NCI-H510A treated with DMSO at 0.1 percent for 48 hours (cell line): ENCODE measurements at regions not wholly inside any gene's neighbourhood (a gene's known extent, or its start where the extent isn't known, plus 50 kb on each side); places are given as distances from the start of the nearest gene placed in this dataset.
A peak's percentile ranks its signal among the peaks of the same experiment; 100 is the strongest.

Experiments
- DNase-seq: peaks from one replicate; lab custom pipeline; 2025; lab: John Stamatoyannopoulos, UW

DNA sequence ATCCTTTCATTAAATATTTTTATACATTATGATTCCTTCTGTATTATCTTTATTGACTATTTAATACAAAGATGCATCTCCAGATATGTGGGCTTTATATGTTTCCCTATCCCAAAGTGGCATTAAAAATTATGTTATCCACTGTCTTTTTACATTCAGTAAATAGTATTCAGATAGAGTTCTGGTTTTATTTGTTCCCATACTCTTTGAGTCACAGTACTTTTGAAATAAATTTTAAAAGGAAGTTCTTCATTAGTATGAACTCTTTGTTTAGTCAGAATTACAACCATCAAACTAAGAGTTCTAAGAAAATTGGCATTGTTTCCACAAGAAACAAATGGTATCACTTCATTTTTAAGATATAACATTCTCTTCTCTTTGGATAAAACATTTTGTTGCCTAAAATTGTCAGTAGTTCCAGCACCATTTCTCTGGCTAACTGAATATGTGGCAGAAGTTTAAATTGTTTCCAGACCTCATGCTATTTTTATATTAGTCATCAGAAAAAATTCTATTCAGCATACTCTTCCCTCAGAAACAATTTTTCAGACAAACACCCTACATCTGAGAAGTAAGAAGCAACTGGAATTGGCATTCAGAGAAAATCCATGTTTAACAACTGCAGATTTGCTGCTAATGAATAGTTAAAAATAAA is 88.5 kb upstream of the COL5A2 start:
- no peak for DNase-seq

DNA sequence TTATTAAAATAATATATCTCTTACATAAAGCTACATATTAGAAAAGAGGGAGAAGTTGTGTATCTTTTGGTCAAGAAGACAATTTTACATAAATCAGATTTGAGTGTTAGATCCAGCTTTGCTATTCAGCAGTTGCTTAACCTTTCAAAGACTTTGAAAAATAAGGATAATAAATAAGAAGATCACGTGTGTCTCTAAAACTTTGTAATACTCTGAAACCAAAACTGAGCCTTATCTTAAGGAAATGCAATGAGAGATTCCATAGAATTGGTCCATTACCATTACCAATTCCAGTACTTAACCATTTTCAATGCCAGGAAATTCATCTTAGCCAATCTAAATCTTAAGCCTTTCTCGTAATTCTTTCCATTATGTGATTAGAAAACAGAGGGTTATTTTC is 89.2 kb upstream of the COL5A2 start:
- DNase-seq = no peak

DNA sequence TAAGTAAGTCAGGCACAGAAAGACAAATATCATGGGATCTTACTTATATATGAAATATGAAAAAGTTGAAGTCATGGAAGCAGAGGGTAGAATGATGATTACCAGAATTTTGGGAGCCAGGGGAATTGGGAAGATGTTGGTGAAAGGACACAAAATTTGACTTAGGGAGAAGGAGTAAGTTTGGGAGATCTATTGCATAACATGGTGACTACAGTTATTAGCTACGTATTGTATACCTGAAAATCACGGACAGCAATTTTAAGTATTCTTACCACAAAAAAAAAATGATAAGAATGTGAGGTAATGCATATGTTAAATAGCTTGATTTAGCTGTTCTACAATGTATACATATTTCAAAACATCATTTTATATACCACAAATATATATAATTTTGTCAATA is 94.2 kb upstream of the COL5A2 start:
- no peak for DNase-seq

DNA sequence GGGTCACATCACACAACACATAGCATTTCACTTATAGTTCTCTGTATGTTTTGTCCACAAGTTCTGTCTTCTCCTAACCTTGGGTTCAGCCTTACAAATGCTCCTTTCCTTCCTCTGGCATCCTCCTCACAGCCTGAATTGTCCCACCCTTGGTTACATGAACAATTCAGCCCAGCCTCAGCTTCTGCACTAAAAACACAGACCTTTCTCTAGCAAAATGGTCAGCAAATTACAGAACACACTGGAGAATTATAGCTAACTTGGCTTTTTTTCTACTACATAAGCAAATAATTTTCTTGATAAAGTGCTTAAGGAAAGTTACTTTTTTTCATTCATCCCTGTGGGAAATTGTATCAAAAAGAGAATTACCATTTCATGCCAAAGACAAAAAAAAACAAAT is 94.8 kb upstream of the COL5A2 start:
- no peak for DNase-seq

DNA sequence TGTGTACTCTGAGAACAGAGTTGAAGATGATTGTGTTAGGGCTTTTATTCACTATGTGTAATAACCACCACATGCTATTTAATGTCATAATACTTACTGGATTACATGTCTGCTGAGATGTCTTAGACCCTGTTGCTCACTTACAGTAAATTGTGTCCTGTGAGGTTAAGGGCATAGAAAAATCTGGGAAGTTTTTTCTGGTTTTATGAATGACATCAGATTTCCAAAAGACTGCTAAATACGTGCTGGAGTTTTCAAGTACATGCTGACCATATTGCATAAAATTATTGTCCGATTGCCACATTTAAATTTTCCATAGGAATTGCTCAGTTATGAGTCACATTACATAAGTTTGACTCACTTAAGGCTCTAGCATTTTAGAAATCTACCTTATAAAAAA is 96.7 kb upstream of the COL5A2 start:
- no peak for DNase-seq

DNA sequence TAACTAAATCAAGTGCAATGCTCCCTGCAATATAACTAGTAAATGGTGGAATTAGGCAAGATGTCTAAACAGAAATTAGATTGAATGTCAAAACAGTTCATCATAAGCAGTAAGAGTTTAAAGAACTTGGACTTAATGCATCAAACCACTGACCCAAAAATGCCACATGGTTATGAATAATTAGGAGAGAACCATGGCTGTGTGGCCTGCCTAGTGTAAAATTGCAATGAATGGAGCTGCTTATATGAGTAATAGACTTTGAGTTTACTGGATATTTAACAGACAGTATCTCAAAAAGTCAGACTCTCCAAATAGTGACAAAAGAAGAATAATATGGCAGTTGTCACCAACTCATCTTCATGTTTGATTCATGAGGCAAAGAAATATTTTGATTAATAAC is 101.6 kb upstream of the COL5A2 start:
- no peak for DNase-seq

- no peak for DNase-seq
Observed at GRCh38 chr2:189285349-189285748, 105.8 kb upstream of the COL5A2 start.

DNA sequence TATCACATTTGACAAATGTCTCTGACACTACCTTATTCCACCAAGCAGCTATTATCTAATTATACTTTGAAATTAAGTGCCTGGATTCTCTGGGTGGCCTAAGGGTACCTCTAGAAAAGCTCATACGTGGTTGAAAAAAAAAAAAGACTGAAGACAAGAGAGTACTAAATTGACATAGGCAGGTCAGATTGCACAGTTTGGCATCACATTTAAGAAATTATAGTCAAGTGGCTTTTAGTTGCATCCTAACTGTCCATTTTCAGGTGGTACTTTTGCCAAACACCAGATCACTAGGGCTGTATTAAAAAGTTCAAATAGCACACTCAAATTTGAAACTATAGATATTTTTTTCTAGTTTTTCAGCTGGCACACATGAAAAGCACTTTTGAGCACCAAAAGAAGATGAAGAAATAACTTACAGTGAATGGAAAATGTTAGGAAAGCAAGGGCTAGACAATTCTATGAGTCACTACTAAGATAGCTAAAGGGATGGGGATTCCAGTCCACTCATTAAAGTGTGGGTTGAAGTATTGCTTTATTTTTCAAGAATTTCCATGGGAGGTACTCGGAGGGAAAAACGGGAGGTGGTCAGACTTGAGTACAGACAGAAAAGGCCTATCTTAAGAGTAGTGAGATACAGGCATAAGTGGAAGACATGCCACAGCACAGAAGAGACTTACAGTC is 106.5 kb upstream of the COL5A2 start:
- no peak for DNase-seq

DNA sequence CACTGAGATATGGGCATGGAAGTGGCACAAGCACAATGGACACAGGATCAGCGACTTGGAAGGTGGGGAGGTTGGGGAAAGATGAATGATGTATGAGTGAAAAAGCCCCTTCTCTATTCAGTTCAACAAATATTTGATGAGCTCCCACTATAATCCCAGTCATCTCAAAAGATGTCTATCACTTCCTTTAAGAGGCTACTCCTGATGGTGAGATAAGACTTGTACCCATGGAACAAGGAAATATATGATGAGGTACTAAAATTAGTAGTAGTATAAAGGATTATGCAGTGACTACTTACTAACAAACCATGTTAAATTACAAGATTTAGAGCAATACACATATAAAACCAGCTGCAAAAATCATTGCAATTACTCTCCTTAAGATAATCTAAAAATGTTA is 107.8 kb upstream of the COL5A2 start:
- no peak for DNase-seq

DNA sequence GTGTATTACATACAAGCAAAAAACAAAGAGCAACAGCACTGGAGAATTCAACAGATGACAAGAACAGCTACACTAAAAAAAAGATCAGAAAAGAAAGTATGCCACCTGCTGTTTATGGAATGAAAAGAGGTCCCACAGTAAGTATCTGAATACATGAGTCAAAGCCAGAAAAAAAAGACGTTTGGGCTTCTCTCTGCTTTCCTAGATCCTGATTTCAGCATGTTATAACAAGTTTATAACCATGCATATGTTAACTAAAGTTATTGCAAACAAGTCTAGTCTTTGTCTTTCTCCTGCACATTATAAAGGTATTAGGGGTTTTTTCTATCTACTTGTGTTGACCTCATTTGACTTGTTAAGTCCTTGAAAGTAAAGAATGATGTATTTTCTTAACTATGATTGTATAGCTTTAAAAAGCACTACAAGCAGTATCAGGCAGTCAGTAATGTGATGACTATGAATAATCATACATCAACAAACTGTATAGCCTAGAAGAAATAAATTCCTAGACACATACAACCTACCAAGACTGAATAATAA is 108.5 kb upstream of the COL5A2 start:
- peak; percentile 28 for DNase-seq

DNA sequence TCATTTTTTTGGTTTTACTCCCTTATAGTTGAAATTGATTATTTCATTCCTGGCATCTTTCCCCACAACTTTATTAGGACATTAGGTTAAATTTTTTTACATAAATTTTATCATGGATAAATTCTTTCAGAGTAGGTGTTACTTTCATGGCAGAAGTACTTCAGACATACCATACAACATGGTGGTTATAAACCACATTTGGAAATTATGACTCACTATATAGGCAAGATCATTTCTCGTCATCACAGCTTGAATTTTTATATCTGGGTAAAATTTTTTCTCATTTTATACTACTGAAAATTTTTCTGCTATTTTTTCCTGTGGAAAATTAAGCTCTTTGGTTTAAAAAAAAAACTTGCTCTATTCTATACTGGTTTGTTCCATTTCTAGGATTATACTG is 111.9 kb upstream of the COL5A2 start:
- no peak for DNase-seq

GRCh38 chr2:189293164-189293563 is 113.6 kb upstream of the COL5A2 start:
- no peak for DNase-seq

DNA sequence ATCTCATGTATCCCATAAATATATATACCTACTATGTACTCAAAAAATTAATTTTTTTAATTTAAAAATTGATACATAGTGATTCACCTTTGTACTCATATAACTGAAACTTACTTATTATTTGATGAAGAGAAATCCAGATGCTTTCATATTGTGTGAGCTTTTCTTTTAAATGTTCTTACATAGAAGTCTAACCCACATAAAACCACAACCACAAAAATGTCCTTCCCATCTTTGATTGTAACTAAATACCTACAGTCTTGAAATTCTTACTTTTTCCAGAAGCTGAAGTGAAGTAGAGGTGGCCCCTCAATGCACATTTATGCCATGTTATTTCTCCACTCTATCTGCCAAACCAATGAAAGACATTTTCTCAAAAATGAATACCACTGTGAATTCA is 117.9 kb upstream of the COL5A2 start:
- DNase-seq = no peak

DNA sequence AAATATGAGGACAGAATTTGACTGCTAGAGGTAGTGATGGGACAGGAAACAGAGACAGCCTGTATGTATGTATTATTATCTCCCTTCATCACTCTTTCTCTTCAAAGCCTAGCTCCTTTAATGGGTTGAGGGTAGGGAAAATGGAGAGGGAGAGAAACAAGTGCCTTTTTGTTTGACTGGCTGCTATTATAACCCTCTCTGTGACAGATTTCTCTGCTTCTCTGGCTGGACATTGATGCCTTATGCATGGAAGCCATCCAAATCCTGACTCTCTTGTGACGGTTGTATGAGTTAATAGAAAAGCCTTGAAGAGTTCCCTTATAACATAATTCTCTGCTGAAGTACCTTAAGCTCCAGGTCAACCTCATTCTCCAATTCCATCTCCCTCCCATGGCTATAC is 118.5 kb upstream of the COL5A2 start:
- no peak for DNase-seq

DNA sequence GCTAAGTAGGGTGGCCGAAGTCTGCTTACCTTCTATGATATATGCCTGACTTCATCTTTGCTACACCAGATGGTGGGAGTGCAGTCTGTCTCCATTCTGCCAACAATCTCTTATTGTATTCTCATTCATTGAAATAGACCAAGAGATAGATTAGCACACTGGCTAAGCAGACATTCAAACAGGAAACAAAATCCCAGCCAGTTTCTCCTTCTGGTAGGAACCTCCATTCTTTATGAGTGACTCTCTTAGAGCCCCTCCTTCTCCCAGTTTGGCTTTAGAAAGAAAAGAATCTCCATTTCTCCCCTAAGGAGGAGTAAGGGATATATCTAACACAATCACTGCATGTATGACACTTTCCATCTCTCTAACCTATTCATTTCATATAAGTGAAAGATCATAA is 118.9 kb upstream of the COL5A2 start:
- DNase-seq = no peak

GRCh38 chr2:189299974-189300373 is 120.4 kb upstream of the COL5A2 start:
- no peak for DNase-seq

GRCh38 chr2:189300916-189301315 is 121.4 kb upstream of the COL5A2 start:
- DNase-seq = no peak

DNA sequence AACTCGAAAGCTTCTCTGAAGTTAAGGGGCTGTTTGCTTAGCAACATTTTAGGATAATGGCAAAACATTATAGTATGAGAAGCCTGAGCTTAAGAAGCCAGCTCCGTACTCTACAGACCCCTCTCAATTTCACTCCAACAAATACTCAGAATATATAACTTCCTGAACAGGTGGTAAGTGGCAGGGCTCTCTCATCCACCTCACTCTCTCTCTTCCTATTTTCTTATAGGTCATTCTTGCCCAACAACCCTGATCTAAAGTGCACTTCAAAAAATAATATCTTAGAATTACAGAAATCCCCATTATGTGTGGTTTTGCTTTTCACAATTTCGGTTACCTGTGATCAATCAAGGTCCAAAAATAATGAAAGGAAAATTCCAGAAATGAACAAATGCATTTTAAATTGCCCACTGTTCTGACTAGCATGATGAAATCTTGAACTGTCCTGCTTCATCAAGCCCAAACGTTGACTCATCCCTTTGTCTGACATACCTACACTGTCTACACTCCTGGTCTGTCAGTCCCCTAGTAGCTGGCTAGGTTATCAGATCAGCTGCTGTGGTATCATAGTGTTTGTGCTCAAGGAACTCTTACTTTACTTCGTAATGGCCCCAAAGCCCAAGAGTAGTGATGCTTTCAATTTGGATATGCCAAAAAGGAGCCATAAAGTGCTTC is 122.8 kb upstream of the COL5A2 start:
- no peak for DNase-seq

- no peak for DNase-seq
Observed at GRCh38 chr2:189304360-189304759, 124.8 kb upstream of the COL5A2 start.

DNA sequence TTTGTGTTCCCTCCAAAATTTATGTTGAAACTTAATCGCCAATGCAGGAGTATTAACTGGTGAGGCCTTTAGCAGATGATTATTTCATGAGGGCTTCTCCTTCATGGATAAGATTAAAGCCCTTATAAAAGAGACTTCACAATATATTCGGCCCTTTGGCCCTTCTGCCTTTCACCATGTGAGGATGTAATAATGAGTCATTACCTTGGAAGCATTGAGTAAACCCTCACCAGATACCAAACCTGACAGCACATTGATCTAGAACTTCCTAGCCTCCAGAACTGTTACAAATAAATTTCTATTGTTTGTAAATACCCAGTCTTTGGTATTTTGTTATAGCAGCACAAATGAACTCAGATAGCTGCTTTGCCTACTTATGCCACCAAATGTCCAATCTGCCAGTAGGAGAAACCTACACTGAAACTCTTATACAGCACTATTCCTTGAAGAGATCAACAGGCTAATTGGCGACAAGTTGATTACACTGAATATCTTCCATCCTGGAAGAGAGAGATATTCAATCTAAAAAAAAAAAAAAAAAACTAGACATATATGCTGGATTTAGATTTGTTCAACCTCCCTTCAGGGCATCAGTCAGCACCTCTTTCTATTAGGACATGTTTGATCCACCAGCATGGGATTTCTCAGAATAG is 125.9 kb upstream of the COL5A2 start:
- DNase-seq = no peak

DNA sequence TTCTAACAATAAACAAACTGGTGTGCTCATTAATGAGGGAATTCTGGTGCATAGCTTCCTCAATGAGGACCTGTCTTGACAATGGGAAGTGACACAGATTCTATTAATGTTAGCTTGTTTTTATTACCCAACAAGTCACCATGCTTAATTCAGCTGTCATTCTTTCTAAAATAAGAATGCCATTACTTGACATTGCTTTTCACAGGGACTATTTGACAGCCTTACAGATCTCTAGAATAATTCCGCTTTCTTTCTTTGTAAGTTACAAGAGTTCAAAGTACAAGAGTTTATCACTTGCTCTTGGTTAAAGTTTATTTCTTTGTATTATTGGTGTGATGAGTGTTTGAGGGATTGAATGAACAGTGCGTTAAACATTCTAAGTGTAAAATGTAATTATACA is 127.0 kb upstream of the COL5A2 start:
- DNase-seq = no peak

DNA sequence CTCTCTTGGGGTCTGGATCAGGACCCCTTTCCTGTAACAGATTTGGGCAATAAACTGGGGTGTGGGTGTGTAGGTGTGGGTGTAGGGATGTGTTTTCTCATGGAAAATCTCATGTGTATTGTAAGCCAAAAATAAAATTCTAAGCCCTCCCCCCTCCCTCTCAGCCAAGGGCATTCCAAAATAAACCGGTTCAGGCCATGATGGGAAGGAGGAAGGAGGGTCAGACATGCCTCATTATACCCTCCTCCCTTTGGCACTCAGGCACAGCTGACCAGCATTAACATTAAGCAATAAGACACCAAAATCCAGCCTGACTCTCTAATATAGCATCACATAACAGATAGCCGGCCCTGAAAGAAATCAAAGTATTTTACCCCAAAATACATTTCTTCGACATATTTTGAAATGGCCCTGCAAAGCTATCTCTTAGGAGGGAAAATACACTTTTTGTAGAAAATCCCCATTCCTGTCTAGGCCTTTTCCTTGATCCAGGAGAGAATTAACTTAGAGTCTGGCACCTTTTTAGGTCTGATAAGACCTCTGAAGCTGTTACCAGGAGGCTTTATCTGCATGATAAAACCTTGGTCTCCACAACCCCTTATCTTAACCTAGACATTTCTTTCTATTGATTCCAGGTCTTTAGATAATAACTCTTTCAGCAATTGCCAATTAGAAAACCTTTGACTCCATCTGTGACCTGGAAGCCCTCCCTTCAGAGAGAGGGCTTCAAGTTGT is 128.7 kb upstream of the COL5A2 start:
- no peak for DNase-seq
